HS-27A (cell line): ENCODE measurements at regions not wholly inside any gene's neighbourhood (a gene's known extent, or its start where the extent isn't known, plus 50 kb on each side); places are given as distances from the start of the nearest gene placed in this dataset.
"Not testable (repeated sequence)": the region's sequence is repeated elsewhere in the genome, so short reads cannot be mapped to it uniquely, and the experiment has no call there.

Experiments
- DNase-seq: peaks from one replicate; pipeline ENCODE4 v3.0.0-alpha.2; 2012; ENCODE audit warnings: low read depth, missing footprints

DNA sequence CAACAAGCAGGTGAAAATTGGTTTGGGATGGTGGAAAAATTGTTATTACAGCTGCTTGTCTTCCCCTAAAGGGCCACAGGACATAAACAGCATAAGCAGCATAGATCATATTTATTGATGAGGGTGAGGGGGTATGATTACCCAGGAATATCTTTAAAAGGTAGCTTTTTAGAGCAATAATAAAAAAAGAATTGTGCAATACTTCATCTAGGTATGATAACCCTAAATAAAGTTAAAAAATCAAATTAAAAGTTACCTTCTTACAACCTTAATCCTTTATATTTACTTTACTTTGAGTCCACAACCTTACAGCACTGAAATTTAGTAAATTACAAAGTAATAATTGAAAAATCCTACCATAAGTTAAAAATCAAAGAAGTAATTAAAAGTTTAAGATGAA lies 653.3 kb upstream of the RGS18 start:
- DNase-seq, result no peak

DNA sequence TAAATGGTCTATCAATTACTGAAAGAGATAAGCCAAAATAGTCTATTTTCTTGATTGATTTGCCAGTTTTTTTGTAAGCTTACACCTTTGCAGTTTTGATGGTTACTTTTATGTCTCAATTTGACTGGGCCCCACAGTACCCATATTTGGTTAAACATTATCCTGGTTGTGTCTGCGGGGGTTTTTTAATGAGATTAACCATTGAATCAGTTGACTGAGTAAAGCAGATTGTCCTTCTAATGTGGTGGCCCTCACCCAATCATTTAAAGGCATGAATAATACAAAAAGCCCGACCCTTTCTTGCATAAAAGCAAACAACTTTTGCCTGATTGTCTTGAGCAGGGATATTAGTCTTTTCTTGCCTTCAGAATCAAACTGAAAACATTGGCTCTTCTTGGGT lies 650.0 kb upstream of the RGS18 start:
- no peak for DNase-seq

DNA sequence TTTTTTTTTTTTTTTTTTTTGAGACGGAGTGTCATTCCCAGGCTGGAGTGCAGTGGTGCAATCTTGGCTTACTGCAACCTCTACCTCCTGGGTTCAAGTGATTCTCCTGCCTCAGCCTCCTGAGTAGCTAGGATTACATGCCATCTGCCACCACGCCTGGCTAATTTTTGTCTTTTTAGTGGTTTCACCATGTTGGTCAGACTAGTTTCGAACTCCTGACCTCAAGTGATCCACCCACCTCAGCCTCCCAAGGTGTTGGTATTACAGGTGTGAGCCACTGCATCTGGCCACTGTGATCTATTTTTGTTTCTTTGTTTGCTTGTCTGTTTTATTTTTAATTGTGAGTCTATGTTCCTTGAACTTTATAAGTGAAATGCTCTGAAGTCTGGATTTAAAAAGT lies 646.8 kb upstream of the RGS18 start:
- DNase-seq, result not testable (repeated sequence)

DNA sequence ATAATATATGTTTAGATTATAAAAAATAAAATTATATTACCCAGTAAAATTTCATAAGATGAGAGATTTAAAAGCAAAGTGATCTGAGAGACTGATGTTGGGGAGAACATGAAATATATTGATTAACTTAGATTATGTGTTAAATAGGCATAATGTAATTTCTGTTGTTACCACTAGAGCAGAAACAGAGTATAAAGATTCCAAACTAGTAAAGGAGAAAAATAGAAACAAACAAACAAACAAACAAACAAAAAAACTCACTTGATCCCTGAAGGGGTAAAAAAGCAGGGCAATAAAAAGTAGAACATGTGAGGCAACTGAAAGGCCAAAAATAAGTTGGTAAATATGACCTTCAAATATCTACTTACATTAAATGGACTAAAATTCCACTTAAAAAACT lies 640.4 kb upstream of the RGS18 start:
- DNase-seq, result no peak

DNA sequence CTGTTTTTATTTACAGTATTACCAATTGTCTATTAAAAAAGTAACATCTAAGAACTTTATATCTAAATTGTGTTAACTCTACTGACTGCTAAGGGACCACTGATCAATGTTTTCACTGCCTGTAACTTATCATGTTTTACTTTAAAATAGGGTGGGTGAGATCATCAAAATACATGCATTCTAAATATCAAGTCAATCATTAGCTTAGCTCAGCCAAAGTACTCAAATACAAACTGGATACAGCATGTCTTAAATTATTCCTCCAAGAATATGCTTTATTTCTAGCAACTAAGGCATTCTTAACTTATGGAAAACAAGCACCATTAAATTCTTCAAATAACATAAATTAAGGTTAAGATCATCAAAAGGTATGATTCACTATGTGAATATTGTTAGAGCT lies 638.7 kb upstream of the RGS18 start:
- no peak for DNase-seq

DNA sequence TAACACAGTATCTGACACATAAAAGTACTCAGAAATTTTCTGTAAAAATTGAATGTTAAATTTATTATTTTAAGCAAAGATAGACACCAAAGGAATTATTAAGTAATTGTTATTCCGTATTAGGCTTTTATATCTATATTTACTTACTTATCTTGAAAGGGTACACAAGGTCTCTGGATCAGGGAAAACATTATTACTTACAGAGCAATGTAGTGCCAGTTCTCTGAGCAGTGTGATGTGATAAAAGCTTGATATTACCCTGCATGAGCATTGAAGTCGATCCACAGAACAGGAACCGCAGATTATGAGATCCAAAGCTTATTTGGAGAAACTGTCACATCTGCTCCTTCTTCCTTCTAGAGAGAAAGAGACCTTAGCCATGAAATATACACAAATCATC lies 637.9 kb upstream of the RGS18 start:
- no peak for DNase-seq

DNA sequence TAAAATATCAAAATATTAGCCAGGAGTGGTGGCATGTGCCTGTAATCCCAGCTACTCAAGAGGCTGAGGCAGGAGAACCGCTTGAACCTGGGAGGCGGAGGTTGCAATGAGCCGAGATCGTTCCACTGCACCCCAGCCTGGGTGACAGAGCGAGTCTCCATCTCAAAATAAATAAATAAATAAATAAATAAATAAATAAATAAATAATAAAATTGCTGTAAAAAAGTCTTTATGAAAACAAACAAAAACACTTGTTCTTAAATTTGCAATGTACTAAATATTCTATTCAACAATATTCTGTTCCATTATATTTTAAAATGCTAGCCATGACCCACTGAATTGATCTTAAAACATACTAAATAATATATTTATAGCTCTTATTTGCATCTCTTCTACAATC lies 632.3 kb upstream of the RGS18 start:
- DNase-seq, result not testable (repeated sequence)

DNA sequence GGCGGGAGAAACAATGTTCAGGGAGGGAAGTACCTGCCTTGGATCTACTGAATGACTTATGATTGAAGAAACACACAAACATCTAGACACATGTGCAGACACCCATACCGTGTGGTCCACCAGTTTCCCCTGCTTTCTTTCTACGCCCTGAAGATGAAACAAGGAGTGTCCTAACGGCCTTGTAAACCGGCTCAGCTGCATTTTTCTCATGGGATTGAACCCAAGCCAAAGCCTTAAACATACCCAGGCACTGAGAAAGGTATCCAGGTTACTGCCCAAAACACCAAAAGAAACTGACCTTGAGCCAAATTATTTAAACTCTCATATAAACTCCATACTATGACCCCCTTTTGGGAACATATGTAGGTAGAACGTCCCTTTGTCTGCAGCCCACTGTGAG lies 630.0 kb upstream of the RGS18 start:
- no peak for DNase-seq

DNA sequence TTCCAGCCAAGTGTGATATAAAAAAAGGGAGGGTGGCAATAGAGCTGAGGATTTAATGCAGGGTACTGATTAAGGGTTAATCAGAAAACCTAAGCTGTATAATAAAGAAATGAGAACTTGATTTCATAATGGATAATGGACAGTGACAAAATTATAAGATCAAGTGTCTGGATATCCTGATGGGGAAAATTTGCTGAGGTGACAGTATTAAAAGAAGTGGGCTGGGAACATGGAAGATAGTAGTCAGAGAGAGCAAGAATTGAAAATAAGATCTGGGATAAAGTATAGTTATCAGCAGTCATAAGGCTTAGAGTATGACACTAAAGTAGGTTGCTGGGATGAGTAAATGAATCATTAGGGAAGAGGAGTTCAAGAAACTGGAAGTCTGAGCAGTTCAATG lies 627.3 kb upstream of the RGS18 start:
- DNase-seq, result no peak

DNA sequence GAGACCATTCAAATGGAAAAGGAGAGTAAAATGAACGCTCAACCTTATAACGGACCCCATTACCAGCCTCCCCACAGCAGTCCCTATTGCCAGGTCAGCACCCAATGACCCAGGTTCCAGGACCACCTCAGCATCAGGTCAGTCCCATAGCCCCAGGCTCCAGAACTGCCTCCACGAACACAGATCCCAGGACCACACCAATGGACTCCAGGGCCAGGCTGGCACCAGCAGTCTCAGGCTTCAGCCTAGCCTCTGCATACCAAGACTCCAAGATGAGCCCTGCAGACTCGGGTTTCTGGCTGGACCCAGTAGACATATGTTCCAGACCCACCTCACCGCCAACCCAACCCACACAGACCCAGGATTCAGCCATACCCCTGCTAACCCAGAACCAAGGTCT lies 625.0 kb upstream of the RGS18 start:
- DNase-seq, result no peak

DNA sequence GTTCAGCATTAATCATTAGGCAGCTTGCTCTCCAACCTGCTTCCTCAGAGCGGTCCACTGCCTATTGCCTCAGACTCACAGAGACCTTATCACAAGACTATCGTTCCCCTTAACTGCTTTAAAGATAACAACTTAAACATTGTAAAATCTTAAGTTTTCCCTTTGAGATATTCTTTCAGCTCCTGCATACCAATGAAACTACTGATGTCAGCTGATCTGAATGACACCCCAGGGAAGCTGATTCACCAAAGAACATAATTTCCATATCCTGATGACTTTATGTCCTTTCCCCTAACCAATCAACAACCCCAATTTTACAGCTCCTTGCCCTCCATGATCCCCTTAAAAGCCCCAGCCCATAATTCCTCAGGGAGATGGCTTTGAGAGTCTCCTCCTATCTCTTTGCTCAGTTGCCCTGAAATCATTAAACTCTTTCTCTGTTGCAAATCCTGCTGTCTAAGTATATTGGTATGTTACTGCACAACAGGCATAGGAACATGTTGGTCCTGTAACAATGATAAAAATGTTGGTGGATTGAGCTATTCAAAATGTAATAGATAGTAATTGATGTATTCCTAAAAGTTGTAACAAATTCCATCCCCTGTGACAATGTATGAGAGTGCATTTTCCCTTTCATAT lies 621.4 kb upstream of the RGS18 start:
- no peak for DNase-seq

DNA sequence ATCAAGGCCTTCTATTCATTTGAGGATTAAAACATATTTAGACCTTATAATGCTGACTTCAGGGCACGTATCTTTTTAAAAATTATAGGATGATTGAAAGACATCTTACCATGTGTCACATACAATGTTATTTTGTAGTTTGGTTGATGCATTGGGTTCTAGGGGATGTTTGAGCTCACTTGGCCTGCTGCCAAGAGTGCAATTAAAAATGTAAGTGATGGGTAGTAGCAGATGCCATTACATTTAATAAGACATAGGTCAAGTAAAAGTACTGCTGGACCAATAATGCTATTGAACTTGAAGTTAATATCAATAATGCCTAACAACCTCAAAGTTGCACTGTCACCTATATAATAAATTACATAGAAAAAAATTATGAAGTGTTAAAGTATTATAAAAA lies 616.5 kb upstream of the RGS18 start:
- DNase-seq, result no peak

DNA sequence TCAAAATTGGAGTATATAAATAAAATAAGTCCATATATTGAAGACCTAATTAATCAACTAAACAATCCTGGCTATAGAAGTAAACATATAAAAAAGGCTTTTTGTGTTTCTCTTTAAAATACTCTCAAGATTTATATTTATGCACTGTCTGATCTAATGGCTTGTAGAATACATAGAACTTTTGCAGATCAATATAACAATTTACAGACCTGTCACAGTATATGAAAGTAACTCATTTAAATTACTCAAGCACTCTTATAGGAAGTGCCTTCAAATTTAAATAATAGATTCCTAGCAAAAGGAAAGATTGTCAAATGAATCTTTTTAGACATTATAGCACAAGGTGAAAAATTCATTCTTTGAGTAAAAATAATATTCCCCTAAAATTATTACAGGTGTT lies 615.8 kb upstream of the RGS18 start:
- no peak for DNase-seq

DNA sequence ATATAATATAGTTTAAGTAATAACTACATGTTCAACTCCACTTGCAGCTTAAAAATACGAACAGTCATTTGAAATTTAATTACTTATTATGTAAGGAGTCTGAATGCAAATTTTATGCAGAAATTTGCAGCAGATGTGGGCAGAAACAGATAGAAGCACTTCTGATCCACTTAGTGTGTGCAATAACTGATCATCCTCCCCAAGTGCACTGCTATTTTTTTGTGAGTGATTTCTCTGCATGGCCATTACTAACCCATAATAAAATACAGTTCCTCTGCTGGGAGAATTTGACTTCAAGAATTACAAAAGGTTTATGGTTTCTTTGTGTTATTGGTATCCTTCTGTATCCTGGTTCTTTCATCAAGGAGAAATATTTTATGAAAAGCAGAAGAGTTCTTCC lies 611.5 kb upstream of the RGS18 start:
- no peak for DNase-seq

DNA sequence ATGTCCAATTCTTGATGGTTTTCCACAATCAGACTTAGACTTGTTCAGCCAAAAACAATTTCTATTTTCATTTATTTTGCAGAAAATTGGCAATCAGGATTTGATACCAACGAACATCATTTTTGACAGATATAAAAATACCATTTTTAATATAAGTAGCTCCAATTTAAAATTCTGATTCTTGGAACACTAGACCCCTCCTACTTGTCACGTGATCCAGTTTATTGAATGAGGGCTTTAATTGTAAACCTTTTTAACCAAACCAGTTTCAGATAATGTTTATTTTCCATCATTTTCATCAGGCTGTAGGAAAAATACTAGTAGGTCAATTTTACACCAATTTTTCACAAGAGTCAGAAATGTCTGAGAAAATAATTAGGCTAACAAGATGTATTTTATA lies 607.2 kb upstream of the RGS18 start:
- DNase-seq, result no peak

DNA sequence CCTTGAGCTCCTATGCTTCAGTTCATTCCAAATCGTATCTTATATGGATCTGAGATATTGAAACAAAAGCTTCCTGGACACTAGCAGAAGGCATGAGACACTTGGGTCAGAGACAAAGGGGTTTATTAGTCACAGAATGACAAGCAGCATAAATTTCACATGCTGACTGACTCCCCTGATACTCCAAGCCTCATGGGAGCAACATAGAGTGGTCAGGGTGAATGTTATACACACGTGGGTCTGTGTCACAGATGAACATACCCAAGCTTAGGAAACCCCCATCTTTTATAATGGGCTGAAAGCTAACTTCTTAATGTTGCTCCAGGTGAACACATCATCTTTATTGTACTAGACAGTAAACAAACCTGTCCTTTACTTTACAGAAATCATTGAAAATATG lies 599.9 kb upstream of the RGS18 start:
- DNase-seq, result no peak

DNA sequence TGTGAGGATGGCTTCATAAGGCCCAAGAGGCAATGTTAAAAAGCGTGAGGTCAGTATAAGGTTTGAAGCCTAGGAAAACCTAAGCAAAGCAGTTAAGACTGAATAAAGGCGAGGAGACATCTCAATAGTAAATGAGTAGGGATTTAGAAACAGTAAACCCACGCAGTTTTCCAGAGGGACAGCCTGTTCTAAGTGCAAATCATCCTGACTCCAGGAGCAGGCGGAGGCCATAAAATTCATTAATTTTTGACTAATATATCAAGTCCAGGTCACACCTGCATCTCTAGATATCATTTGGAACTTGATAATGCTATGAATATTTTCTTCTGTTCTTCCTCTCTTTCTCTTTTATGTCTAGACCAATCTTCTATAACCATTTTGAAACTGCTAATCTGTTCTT lies 597.0 kb upstream of the RGS18 start:
- no peak for DNase-seq

DNA sequence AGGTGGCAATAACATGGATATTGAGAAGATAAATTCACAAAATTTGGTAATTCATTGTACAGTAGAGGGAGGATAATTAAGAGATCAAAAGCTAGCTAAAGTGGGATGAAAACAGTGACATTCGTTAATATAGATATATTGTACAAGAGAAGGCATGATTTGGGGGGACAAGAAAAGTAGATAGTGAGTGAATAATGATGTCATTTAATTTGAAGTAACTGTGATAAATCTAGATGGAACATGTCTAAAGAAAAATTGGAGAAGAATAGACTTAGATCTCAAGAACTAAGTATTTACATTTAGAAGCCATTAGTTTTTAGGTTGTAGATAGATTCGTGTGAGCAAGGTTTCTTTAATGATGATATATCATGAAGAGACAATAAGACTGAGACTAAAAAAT lies 594.0 kb upstream of the RGS18 start:
- no peak for DNase-seq

DNA sequence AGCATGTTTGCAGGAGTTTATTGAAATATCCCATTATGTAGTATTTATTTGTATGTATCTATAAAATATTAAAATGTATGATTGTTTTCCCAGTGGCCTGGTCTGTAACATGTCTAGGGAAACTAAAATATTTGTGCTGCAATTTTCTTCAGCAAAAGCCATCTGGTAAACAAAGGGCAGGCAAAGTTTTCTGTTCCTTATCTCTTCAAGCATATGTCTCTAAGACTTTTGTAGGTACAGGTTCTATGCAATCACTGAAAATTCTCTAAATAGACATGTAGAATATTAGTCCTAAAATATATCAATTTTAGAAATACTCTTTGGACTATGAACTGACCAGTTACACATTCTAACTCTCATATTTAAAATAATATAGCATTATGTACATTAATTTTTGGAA lies 585.8 kb upstream of the RGS18 start:
- DNase-seq, result no peak

DNA sequence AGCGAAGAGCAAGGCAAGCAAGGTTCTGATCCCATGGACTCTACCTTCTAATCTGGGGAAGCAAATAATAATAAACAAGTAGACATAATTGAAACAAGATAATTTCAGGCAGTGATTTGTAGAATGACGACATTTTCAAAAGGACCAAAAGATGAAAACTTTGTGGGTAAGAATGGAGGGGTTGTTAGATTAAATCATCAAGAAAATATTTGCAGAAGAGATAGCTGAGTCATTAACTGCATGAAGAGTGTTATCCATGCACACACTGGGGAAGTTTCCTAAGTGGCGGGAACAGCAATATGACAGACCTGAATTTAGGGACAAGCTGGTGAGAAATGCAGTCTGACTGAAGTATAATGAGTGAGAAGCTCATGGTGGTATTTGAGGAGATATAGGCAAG lies 583.1 kb upstream of the RGS18 start:
- no peak for DNase-seq

DNA sequence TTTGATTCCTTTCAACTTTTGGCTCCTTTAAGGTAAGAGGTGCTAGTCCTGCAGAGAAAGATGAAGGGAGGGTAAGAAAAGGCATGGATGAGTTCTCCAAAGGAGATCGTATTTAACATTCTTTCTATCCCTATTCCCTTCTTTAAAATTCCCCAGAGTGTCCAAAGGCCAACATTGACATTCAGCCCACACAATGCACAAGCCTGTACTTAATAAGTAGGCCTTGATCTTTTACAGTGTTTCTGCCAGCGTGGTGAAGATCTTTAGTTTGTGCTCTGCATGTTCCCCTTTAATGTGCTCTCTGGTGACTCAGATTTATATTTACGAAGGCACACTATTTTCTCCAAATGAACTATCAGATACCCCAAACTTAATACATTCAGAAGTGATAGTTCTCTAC lies 582.5 kb upstream of the RGS18 start:
- no peak for DNase-seq

DNA sequence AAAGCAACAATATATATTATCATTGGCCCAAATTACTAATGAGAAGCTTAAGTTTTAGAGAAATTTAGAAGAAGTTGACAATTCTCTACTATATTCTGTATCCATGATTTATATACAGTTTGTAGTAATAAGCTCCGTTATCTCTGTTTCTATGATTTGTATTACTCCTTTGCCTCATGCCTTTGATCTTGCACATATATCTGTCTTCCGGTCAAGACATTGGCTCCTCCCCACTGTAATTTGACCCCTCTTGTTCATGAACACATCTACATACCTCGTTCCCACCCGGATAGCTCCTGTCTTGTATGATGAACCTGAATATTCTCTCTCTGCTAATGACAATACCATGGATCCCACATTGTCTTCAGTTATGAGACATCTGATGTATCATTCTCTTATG lies 581.0 kb upstream of the RGS18 start:
- no peak for DNase-seq

DNA sequence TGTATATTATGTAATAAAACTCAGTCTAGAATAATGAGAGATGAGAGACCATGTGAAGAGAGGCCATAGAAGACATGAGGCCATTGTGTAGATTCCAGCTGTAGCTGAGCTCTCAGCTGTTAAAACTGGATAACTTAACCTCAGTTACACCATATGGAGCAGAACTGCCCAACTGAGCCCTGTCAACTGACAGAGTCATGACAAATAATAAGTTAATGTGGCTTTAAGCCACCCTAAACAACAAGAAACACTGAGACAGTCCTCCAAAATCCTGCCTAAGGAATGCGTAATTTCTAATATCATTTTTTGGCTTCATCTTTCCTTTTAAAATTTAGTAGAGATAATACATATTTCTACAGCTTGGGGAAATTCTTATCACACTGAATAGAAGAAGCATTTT lies 580.0 kb upstream of the RGS18 start:
- DNase-seq, result no peak

DNA sequence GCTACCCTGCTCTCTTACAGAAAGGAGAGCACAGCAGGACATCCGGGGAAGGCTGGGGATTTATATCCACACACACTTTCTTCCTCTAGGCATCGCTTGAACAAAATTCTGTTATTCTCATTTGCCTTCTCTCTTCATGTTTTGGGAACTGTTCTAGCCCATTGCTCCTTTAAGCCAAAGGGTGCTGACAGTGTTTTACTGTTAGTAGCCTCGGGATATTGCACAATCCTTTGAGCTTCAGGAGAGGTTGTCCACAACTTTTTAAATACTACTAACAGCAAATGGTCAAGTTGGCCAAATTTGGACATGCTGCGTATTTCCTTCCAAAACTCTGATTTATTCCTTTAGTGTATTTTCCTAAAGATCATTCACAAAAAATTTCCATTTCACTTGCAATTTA lies 579.2 kb upstream of the RGS18 start:
- no peak for DNase-seq

DNA sequence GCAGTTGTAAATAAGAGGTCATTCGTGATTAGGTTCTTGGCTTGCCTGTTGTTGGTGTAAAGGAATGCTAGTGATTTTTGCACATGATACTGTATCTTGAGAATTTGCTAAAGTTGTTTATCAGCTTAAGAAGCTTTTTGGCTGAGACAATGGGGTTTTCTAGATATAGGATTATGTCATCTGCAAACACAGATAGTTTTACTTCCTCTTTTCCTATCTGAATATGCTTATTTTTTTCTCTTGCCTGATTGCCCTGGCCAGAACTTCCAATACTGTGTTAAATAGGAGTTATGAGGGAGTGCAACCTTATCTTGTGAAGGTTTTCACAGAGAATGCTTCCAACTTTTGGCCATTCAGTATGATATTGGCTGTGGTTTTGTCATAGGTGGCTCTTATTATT lies 576.1 kb upstream of the RGS18 start:
- DNase-seq, result no peak
